NCI-H524 (cell line): ENCODE measurements at regions not wholly inside any gene's neighbourhood (a gene's known extent, or its start where the extent isn't known, plus 50 kb on each side); places are given as distances from the start of the nearest gene placed in this dataset.
"Not testable (repeated sequence)": the region's sequence is repeated elsewhere in the genome, so short reads cannot be mapped to it uniquely, and the experiment has no call there.

Source experiments
- DNase-seq, 2 experiments: peaks; one replicate each; lab custom pipeline; 2025; lab: John Stamatoyannopoulos, UW

DNA sequence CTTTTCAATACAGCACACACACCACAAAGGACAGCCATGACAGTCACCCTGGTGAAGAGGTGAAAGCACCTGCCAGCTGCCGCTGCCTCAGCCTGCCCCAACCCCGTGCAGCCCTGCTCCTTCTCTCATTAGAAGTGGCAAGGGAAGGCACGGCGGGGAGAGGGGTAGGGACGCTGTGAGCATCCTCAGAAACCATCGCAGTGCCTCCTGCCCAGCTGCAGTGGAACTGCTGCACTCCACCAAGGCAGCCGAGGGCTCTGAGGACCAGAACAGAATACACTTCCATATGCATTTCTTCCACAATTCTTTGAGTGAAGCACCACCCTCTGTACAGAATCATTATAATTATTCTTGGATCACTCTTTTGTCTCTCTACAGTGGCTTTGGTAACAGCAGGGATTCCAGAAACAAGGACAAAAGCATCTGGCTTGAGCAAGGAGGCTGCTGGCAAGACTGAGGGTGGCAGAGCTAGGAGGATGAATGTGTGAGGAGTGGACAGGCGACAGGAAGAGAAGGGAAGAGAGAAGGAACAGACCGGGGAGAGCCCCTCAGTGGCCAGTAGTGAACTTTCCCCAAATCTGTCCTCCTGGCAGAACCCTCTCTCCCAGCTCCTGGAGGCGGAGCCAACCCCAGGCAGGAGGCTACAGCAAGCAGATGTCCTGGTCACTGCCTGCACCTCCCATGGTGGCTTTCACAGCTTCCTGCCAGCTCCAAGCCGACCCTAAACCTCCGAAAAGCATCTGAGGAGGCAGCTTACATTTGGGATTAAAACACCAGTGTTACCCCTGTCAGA is 73.2 kb downstream of the MTNR1A start:
- no peak for DNase-seq

DNA sequence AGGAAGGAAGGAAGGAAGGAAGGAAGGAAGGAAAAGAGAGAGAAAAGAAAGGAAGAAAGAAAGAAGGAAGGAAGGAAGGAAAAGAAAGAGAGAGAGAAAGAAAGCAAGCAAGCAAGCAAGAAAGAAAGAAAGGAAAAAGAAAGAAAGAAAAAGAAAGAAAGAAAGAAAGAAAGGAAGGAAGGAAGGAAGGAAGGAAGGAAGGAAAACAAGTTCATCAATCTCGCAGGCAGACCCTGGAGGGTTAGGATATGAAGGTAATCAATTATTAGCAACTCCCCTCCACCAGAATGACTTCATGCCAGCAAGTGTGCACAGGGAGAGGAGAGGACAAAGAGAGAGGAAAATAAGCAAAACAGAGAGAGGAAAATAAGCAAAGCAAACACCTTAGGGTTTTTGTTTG is 80.2 kb downstream of the MTNR1A start:
- no peak for DNase-seq

DNA sequence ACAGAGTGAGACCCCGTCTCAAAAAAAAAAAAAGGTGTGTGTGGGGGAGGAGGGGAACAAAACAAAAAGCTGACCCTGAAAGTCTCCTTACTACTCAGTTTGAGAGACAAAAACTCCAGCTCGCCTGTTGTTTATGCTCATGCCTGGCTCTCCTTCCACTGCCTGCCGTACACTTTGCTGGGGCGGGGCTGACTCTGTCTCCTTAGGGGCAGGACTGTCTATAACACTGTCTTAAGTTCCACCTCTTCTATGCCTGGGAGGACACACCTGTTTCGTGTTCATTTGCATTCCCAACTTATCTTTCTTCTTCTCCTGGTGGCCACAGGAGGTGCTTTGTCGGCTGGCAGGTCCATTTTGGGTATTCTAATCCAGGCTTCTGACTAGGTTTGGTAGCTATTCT is 81.4 kb downstream of the MTNR1A start:
- DNase-seq, result no peak

DNA sequence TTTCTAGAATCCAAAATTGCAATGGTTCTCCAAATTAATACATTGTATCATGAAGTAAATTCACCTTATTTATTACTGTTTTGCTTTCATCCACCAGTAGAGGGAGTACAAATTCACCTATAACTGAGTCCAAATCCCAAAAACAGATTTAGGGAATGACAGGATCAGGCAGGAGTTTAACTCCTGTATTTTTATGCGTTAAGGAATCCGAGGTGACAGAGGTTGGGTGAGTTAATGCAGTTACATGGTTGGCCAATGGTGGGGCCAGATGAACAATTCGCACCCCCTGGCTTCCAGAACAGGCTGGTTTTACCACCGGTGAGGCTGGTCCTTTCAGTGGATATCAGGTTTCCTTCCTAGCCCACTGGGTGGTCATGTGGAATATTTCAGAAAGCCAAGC is 82.4 kb downstream of the MTNR1A start:
- DNase-seq, result peak in 1 of 2 experiments; percentile 35

DNA sequence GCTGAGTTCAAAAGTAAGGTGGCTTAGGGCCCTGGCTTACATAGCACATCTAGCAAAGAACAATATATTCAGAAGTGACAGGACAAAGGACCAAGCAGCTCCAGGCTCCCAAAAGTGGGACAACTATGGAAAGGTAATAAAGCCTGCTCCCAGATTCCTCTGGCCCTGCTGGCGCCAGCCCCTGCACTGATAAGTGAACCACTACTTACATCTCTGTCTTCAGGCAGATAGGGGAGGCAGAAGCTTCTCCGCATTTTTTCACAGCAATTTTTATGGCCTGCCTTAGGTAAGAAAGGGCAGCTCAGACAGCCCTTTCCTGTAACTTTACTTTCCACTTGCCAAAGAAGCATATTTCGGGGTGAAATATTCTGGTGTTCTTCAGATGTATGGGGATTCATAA is 83.9 kb downstream of the MTNR1A start:
- DNase-seq, result no peak

DNA sequence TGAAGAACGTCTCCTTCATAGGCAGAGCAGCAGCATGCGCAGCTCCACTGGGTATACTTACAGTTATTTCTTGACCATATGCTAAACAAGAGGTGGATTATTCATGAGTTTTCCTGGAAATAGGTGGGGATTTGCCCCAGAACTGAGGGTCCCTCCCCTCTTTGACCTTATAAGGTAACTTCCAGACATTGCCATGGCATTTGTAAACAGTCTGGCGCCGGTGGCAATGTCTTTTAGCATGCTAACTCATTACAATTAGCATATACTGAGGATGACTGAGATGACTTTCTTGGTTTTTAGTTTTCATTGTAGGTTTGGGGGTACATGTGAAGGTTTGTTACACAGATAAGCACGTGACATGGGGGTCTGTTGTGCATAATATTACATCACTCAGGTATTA is 97.3 kb downstream of the MTNR1A start:
- DNase-seq, result no peak

DNA sequence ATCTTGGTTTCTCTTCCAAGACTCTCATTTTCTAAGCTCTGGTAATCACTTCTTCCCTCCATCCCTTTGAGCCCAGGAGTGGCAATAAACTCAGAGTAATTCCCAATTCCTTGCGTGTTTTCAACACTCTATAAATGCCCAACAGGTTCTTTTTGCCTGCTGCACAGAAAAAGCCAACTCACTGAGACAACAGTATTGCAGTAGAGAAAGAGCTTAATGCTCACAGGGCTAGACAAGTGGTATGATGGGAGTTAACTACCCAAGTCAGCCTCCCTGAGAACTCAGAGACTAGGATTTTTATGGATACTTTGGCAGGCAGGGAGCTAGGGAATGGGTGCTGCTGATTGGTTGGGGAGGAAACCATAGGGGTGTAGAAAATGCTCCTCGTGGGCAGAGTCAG is 103.4 kb downstream of the MTNR1A start:
- no peak for DNase-seq

DNA sequence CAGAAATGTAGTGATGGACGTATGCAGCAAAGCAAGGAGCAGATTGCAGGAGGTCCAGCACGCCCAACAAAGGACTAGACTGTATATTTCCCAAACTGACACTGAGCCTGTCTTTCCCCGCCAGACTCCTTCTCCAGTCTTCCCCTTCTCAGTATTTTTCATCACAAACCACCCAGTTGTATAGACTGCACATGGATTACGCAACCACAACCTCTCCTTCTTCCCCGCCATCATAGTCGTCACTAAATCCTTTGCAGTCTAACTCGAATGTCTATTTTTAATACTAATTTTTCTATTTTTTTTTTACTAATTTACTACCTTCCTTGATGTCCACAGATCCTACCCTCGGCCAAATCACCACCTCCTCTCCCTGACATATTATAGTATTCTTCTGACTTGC is 105.4 kb downstream of the MTNR1A start:
- DNase-seq, result no peak

DNA sequence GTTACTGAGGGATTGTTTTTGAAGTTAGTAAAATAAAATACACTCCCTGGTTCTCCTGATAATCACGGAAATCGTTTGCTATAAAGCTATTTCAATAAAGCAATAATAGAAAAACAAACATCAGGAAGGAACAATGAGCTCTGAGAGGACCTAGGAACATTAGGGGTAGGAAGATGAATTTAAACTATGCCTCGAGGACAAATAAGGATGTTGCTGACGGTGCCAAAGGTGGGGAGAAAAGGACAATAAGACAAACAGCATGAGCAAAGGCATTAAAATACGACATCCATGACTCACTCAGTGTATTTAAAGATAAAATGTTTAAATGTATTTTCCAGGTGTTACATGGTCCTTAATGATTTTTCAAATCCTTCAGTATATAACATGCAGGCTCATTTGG is 110.3 kb downstream of the MTNR1A start:
- no peak for DNase-seq

DNA sequence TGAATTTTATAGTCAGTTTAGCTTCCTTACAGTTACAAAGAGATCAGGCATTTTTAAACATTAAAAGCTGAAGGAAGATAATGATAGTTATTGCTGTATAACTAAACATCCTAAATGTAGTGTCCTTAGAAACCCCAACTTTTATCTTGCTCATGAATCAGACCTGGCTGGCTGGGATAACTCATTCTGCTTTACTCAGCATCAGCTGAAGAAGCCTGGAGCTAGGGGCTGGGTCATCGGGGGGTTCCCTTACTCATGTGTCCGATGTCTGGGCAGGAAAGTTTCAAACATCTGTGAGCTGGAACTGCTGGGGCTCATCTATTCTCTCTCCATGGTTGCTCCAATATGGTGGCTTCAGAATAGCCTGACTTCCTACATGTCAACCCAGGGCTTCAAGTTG is 113.9 kb downstream of the MTNR1A start:
- DNase-seq, result no peak

DNA sequence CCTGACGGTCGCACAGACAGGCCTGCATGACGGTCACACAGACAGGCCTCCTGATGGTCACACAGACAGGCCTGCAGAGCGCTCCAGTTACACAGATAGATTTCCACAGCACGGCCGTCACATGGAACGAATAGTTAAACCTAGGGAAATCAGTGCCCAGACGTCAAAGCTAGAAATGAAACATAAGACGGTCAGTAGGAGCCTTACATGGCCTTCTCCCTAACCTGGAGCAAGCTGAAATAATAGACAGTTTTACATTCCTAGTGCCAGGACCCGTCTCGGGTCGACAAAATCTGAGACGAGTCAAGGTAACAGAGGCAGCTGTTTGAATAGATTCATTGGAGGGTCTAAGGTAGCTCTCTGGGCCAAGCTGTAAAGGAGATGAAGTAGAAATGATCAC is 126.9 kb downstream of the MTNR1A start:
- DNase-seq, result no peak

DNA sequence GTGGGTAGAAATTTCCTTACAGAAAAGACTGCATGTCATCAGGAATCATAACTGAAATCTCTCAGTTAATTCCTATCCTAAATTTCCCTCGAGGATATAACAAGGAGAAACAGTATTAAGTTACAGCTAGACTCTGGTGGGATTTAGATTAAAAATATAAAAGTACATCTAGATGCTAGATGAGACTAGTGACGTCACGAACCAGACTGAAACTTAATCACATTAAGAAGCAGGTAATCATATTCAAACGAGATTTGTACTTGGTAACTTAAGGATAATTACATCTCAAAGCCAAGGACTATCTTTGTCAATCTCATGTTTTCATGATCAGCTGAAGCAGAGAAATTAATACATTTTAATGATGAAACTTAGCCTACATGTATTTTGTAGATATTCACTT is 130.6 kb downstream of the MTNR1A start:
- DNase-seq, result no peak

DNA sequence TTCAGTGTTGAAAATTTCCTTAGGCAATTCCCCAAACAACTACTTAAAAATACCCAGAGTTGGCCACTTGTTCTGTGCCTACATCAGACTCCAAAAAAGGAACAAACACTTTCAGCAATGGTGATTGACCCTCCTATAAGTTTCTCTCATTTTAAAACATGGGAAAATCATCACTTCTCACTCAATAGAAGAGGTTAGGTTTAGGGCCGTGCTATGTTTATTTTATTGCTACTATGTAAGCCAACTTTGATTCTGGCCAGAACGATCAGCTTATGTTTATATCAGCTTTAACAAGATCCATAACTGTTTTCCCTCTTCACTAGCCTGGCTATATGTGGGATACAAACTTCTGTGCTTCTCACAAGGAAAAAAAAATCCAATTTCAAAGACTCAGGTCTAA is 133.1 kb downstream of the MTNR1A start:
- DNase-seq, result no peak

DNA sequence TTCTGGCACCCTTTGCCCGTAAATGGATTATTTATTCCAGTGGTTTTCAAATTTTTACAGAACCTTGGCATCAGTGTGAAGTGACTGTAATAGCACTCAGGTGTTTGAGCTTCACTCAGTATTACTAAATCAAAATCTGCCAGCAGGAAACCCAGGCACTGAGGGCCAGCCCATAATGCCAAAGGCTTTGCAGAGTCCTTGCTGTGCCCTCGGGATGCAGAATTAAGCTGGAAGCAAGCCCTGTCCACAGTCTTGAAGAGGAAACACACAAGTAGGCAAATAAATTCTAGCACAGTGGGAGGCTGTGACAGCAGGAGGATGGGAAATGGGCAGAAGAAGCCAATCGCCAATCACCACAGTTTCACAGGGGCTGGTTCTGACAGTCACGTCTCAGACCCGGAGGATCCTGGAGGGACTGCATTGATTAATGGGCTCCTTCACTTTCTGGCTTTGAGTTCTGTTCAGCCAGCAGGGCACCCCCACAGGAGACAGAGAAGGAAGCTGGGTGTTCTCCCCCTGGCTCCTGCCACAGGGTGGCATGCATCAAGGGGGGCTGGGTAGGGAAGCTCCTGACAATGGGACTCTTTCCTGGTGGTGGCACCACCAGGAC is 138.8 kb downstream of the MTNR1A start:
- DNase-seq, result no peak

DNA sequence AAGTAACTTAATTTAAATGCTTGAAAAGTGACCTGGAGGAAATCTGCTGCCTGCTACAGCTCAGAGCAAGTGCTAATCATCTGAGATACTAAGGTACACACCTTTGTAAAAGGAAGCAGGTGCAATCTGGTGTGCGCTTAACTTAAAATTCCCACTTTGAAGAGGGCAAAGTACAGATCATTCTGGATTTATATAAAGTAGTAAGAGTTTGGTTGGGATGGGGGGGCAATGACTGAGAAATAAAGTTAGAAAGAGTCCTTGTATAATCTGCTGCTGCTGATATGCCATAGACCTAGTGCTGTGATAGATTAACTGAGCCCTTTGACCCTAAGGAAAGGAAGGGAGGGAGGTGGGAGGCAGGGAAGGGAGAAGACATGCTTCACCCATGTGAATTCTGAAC is 141.0 kb downstream of the MTNR1A start:
- DNase-seq, result no peak

DNA sequence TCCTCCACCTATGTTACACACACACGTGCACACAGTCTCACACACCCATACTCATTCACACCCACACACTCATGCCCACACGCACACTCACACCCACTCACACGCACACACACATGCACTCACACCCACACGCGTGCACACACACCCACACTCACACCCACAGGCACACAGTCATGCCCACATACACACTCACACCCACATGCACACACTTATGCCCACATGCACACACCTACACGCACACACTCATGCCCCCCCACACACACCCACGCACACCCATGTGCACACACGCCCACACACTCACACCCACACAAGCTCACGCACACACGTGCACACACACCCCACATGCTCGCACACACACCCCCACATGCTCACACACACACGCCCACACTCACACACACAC is 140.0 kb downstream of the F11 start:
- no peak for DNase-seq

DNA sequence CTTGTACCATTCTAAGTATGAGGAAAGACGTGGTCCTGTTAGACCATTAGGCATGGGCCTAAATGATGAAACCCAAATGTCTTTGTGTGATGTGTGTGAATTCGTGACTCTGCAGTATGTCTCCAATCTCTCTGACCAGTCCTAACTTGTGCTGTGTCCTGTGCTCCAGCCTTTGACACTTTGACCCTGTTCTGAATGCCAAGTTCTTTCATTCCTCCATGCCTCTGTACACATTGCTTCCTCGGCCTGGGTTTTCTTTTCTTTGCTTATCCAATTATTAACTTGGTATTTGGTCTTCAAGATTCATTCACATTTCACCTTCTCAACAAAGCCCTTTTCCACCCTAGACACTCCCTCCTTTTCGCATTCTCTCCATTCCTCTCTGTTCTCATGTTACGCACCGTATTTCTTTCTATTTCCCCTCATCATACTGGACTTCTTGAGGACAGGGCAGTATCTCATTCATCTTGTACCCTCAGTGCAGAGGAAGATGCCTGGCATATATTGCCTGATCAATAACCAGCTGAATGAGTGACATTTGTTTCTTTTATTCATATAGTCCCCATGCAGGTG is 138.7 kb downstream of the F11 start:
- DNase-seq, result no peak

DNA sequence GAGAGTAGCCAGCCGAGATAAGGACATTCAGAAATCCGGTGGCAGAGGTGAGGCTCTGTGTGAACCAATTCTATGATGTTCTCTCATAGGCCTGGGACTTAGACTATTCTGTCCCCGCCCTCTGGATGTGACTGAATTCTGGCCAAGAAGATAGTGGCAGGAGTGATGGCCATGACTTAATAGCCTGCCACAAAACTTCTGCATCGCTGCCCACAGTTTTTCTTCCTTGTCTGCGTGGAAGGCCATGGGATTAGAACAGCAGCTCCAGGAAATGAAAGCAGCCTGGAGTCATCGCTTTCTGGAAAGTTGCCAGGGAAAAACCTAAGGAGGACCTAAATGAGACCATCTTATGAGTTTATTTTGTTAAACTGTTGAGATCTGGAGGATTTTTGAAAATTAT is 134.7 kb downstream of the F11 start:
- DNase-seq, result no peak

DNA sequence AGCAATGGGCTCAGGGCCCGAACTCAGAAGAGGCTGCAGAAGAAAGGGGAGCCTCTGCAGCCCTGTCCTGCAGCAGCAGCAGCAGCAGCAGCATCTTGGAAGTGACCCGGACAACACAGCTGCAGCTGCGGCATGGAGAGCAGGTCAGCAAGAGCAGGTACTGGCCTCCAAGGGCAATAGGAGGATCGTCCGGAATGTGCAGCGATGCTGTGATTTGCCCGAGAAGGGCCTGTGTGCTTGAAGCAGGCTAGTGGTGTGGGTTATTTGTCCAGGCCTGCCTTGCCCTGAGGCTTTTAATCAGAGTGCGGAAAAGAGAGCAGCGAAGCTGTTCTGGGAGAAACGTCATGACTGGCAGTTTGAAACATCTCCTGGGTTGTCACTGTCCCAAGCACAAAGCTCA is 126.0 kb downstream of the F11 start:
- no peak for DNase-seq

DNA sequence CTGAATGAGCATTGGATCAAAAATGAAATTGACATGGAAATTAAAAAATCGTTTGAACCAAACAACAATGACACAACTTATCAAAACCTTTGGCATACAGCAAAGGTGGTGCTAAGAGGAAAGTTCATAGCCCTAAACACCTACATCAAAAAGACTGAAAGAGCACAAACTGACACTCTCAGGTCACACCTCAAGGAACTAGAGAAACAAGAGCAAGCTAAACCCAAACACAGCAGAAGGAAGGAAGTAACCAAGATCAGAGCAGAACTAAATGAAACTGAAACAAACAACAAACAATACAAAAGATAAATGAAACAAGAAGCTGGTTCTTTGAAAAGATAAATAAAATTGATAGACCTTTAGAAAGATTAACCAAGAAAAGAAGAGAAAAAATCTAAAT is 118.3 kb downstream of the F11 start:
- DNase-seq, result not testable (repeated sequence)

DNA sequence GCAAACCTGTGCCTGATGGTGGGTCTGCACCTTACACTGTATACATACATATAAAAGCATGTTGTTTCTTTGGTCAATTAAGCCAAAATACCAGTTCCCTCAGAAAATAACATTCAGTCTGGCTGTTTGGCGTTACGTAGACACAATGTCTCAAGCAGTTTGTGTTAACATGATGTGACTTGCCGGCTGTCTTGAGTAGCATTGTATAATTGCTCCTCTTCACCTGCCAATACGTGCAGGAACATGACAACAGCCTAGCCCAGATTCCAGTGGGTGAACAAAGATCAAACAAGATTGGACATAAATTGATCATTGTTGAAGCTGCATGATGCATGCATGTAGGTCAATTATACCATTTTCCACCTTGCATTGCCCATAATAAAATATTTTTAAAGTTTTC is 102.3 kb downstream of the F11 start:
- no peak for DNase-seq

DNA sequence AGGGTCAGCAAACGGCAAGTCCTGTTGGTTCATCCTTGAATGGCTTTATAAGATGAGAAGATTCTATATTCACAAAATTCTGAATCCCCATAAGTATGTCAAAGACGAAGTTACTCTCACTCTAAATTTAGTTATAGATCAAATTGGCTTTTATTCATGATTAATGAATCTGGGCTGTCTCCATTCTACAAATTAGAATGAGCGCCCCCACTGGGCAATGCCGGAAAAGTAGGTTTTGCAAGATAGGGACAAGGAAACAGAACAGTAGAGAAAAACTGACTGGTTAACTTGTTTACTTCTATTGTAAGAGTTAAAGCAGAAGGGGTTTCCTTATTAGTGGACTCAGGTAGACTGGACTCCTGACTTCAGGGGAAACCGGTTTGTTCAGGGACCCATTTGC is 100.3 kb downstream of the F11 start:
- no peak for DNase-seq

DNA sequence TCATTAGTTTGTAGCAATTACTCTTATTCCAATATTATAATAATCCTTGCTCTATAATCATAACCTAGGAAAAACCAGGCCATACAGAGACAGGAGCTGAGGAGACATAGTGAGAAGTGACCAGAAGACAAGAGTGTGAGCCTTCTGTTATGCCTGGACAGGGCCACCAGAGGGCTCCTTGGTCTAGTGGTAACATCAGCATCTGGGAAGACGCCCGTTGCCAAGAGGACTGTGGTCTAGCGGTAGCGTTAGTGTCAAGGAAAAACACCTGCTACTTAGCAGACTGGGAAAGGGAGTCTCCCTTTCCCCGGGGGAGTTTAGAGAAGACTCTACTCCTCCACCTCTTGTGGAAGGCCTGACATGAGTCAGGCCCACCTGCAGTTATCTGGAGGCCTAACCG is 97.0 kb downstream of the F11 start:
- peak in 1 of 2 experiments; percentile 3 for DNase-seq

DNA sequence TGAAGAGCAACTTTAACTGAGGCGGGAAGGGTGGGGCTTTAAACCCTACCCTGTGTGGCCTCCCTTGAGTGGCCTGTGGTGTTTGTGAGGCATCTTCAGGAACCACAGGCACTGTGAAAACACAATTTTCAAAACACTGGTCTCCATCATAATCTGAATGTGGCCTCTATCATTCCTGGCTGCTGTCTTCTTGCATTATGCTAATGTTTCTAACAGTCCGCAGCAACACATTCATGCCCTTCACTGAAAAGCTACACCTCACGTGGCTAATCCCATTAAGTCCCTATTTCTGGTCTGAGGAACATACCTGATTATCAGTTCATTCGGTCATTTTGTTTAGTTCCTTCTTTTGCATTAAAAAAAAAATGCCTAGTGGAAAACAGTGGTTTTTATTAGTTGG is 94.6 kb downstream of the F11 start:
- no peak for DNase-seq
